HL-60 (cell line): ENCODE measurements at regions not wholly inside any gene's neighbourhood (a gene's known extent, or its start where the extent isn't known, plus 50 kb on each side); places are given as distances from the start of the nearest gene placed in this dataset.

Experiments used
- DNase-seq, 2 experiments: peaks; one replicate each; pipeline ENCODE4 v3.0.0-alpha.2; 2010 to 2020; ENCODE audit warnings: low read depth in 1 of 2, low spot score in 1 of 2
- H3K27ac ChIP-seq: fragments of 250-450 bp; sonication (Bioruptor Pico); replicated peaks from 2 replicates; pipeline ENCODE4 v1.5.1; 2020; ENCODE audit warnings: mild to moderate bottlenecking, moderate library complexity
- H3K27me3 ChIP-seq: fragments of 250-450 bp; sonication (Bioruptor Pico); 2 replicates; pipeline ENCODE4 v1.5.1; 2021; ENCODE audit warnings: mild to moderate bottlenecking, moderate library complexity; ENCODE audit not compliant: insufficient read depth, poor library complexity, severe bottlenecking
- H3K4me3 ChIP-seq: replicated peaks from 2 replicates; pipeline ENCODE4 v1.5.1; 2011; ENCODE audit warnings: mild to moderate bottlenecking, control low read depth, low read length; ENCODE audit not compliant: insufficient read depth
- GABPA ChIP-seq: IDR thresholded peaks from 2 replicates; pipeline ENCODE4 v1.6.1; 2012; ENCODE audit warnings: low read depth
- POLR2AphosphoS5 ChIP-seq: IDR thresholded peaks from 2 replicates; pipeline ENCODE4 v1.6.1; 2012; ENCODE audit warnings: low read depth
- SPI1 ChIP-seq: IDR thresholded peaks from 2 replicates; pipeline ENCODE4 v1.6.1; 2012; ENCODE audit warnings: low read depth, mild to moderate bottlenecking, borderline replicate concordance
- TF ChIP-seq, protein P1 (sequence below): IDR thresholded peaks from one replicate; pipeline ENCODE4 v1.5.1; 2011; ENCODE audit warnings: low read length, control low read depth, inconsistent platforms; ENCODE audit not compliant: insufficient read depth
- TF ChIP-seq, protein P2 (sequence below): IDR thresholded peaks from 2 replicates; pipeline ENCODE4 v1.6.1; 2012; ENCODE audit warnings: low read depth; ENCODE audit not compliant: insufficient replicate concordance

DNA sequence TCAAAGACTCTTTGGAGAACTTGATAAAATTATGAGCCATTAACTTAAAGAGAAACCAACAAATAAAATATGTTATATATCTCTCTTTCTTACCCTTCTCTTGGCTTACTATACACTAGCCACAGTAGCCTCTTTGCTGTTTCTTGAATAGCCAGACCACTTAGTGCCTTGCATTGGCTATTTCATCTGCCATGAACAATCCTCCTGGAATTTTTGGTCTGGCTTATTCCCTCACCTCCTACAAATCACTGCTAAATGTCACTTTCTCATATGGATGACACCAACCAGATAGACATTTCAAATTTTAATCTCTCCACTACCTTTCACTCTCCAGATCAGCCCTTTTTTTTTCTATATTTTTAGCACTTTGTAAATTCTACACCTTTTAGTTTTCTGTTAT lies 1581.7 kb downstream of the EFNA5 start:
- H3K27ac ChIP-seq: no peak overlapping the region
- no peak overlapping the region for H3K4me3 ChIP-seq
- TF ChIP-seq, protein P1, sequence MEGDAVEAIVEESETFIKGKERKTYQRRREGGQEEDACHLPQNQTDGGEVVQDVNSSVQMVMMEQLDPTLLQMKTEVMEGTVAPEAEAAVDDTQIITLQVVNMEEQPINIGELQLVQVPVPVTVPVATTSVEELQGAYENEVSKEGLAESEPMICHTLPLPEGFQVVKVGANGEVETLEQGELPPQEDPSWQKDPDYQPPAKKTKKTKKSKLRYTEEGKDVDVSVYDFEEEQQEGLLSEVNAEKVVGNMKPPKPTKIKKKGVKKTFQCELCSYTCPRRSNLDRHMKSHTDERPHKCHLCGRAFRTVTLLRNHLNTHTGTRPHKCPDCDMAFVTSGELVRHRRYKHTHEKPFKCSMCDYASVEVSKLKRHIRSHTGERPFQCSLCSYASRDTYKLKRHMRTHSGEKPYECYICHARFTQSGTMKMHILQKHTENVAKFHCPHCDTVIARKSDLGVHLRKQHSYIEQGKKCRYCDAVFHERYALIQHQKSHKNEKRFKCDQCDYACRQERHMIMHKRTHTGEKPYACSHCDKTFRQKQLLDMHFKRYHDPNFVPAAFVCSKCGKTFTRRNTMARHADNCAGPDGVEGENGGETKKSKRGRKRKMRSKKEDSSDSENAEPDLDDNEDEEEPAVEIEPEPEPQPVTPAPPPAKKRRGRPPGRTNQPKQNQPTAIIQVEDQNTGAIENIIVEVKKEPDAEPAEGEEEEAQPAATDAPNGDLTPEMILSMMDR: no peak
- TF ChIP-seq, protein P2, sequence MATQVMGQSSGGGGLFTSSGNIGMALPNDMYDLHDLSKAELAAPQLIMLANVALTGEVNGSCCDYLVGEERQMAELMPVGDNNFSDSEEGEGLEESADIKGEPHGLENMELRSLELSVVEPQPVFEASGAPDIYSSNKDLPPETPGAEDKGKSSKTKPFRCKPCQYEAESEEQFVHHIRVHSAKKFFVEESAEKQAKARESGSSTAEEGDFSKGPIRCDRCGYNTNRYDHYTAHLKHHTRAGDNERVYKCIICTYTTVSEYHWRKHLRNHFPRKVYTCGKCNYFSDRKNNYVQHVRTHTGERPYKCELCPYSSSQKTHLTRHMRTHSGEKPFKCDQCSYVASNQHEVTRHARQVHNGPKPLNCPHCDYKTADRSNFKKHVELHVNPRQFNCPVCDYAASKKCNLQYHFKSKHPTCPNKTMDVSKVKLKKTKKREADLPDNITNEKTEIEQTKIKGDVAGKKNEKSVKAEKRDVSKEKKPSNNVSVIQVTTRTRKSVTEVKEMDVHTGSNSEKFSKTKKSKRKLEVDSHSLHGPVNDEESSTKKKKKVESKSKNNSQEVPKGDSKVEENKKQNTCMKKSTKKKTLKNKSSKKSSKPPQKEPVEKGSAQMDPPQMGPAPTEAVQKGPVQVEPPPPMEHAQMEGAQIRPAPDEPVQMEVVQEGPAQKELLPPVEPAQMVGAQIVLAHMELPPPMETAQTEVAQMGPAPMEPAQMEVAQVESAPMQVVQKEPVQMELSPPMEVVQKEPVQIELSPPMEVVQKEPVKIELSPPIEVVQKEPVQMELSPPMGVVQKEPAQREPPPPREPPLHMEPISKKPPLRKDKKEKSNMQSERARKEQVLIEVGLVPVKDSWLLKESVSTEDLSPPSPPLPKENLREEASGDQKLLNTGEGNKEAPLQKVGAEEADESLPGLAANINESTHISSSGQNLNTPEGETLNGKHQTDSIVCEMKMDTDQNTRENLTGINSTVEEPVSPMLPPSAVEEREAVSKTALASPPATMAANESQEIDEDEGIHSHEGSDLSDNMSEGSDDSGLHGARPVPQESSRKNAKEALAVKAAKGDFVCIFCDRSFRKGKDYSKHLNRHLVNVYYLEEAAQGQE: no peak
- TF ChIP-seq GABPA: no peak
- TF ChIP-seq POLR2AphosphoS5: no peak
- no peak for TF ChIP-seq SPI1
- no peaks in the 10 kb centered on the region for H3K27me3 ChIP-seq
- DNase-seq: no peak

DNA sequence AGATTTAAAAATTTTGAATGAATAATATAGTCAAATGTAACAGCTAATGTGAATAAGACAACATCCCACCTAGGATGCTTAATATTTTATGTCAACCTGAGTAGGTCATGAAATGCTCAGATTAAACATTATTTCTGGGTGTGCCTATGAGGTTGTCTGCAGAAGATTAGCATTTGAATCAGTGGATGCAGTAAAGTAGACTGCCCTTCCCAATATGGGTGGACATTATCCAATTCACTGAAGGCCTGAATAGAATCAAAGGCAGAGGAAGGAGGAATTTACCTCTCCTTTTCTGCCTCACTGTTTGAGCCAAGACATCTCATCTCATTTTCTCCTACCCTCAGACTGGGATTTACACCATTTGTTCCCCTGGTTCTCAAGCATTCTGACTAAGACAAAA lies 1582.3 kb downstream of the EFNA5 start:
- DNase-seq: no peak
- Histone ChIP-seq H3K27me3 (no peaks in the 10 kb centered on the region), H3K4me3 (no peak overlapping the region), H3K27ac (no peak overlapping the region)
- TF ChIP-seq SPI1: no peak
- TF ChIP-seq, protein P1: no peak
- TF ChIP-seq, protein P2: no peak
- no peak for TF ChIP-seq GABPA
- TF ChIP-seq POLR2AphosphoS5: no peak

DNA sequence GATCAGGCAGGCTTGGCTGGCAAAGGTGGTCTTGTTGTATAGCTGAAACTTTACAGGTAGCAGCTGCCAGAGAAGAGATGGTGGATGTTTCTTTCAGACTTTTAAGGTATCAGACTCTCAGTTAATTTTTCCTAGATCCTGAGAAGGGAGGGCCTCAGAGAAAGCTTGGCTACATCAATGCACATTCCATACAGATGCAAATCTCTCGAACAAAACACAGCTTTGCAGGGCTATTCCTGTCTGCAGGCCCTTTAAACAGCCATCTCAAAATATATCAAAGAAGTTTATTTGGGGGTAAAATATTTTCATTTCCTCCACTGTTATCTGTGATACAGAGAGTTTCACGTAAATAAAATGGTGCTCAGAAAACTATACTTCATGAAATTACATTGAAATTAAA lies 1584.4 kb downstream of the EFNA5 start:
- no peak for DNase-seq
- Histone ChIP-seq H3K27me3 (no peaks in the 10 kb centered on the region), H3K4me3 (no peak overlapping the region), H3K27ac (no peak overlapping the region)
- TF ChIP-seq, protein P1: no peak
- TF ChIP-seq POLR2AphosphoS5: no peak
- no peak for TF ChIP-seq GABPA
- TF ChIP-seq, protein P2: no peak
